GM23338 (cell line): ENCODE measurements at regions not wholly inside any gene's neighbourhood (a gene's known extent, or its start where the extent isn't known, plus 50 kb on each side); places are given as distances from the start of the nearest gene placed in this dataset.

Experiments used
- ATAC-seq: fragments of 200-7000 bp; cut with Tn5 transposase; 3 replicates; pipeline ENCODE4 v1.9.1; 2020
- DNase-seq: peaks from one replicate; pipeline ENCODE4 v3.0.0-alpha.2; 2015; ENCODE audit warnings: low spot score
- H2AFZ ChIP-seq: fragments of 200-600 bp; sonication (generic); 2 replicates; pipeline ENCODE4 v1.8.0; 2016; ENCODE audit warnings: antibody characterized with exemption, mild to moderate bottlenecking, moderate library complexity
- H3F3A ChIP-seq: fragments of 200-600 bp; sonication (generic); replicated peaks from 2 replicates; pipeline ENCODE4 v1.8.0; 2017; ENCODE audit warnings: antibody characterized with exemption, mixed run types, low read depth
- H3K27ac ChIP-seq: fragments of 200-600 bp; sonication (generic); 2 replicates; pipeline ENCODE4 v1.6.1; 2016; ENCODE audit warnings: low read depth
- H3K27me3 ChIP-seq: fragments of 200-600 bp; sonication (generic); 2 replicates; pipeline ENCODE4 v1.8.0; 2016; ENCODE audit warnings: mild to moderate bottlenecking, mixed run types, moderate library complexity; ENCODE audit not compliant: insufficient read depth
- H3K36me3 ChIP-seq: fragments of 200-600 bp; sonication (generic); 2 replicates; pipeline ENCODE4 v1.8.0; 2016; ENCODE audit warnings: mild to moderate bottlenecking; ENCODE audit not compliant: insufficient read depth
- H3K4me1 ChIP-seq: fragments of 200-600 bp; sonication (generic); 2 replicates; pipeline ENCODE4 v1.8.0; 2016; ENCODE audit warnings: mild to moderate bottlenecking, moderate library complexity; ENCODE audit not compliant: insufficient read depth
- H3K4me2 ChIP-seq: fragments of 200-600 bp; sonication (generic); 2 replicates; pipeline ENCODE4 v1.7.1; 2017; ENCODE audit warnings: mixed run types
- H3K4me3 ChIP-seq: fragments of 200-600 bp; sonication (generic); 2 replicates; pipeline ENCODE4 v1.6.1; 2016; ENCODE audit warnings: mixed run types
- H3K79me2 ChIP-seq: fragments of 200-600 bp; sonication (generic); replicated peaks from 2 replicates; pipeline ENCODE4 v1.8.0; 2017; ENCODE audit warnings: mild to moderate bottlenecking; ENCODE audit not compliant: insufficient read depth
- H3K9me2 ChIP-seq: fragments of 200-600 bp; sonication (generic); 2 replicates; pipeline ENCODE4 v1.8.0; 2017; ENCODE audit not compliant: insufficient read depth
- H4K20me1 ChIP-seq: fragments of 200-600 bp; sonication (generic); replicated peaks from 2 replicates; pipeline ENCODE4 v1.8.0; 2017; ENCODE audit warnings: mild to moderate bottlenecking; ENCODE audit not compliant: insufficient read depth
- H3K27ac Mint-ChIP-seq: 2 replicates; pipeline ENCODE4 v1.8.0; 2020; ENCODE audit warnings: inconsistent platforms, mild to moderate bottlenecking, moderate library complexity, mixed read lengths
- H3K27me3 Mint-ChIP-seq: 3 replicates; pipeline ENCODE4 v1.8.0; 2022; ENCODE audit warnings: low read depth, mild to moderate bottlenecking, moderate library complexity, mixed read lengths, inconsistent platforms; ENCODE audit not compliant: insufficient read depth, poor library complexity
- H3K36me3 Mint-ChIP-seq: 3 replicates; pipeline ENCODE4 v1.8.0; 2021; ENCODE audit warnings: low read depth, mild to moderate bottlenecking, inconsistent platforms, moderate library complexity, mixed read lengths
- H3K4me1 Mint-ChIP-seq: 3 replicates; pipeline ENCODE4 v1.8.0; 2020; ENCODE audit warnings: mild to moderate bottlenecking, inconsistent platforms, mixed read lengths
- H3K4me3 Mint-ChIP-seq: 3 replicates; pipeline ENCODE4 v1.8.0; 2021; ENCODE audit warnings: moderate library complexity, mild to moderate bottlenecking, inconsistent platforms, mixed read lengths
- H3K9me3 Mint-ChIP-seq: 3 replicates; pipeline ENCODE4 v1.8.0; 2020; ENCODE audit warnings: moderate library complexity, mild to moderate bottlenecking, inconsistent platforms, mixed read lengths
- EZH2 ChIP-seq: fragments of 200-600 bp; sonication (generic); IDR thresholded peaks from one replicate; pipeline ENCODE4 v1.8.0; 2017; ENCODE audit warnings: antibody characterized with exemption, mild to moderate bottlenecking, low read depth; ENCODE audit not compliant: unreplicated experiment
- JUNB ChIP-seq: IDR thresholded peaks from one replicate; pipeline ENCODE4 v1.6.1; 2016; ENCODE audit warnings: antibody characterized with exemption; ENCODE audit not compliant: unreplicated experiment
- NANOG ChIP-seq: IDR thresholded peaks from 2 replicates; pipeline ENCODE4 v1.6.1; 2016; ENCODE audit warnings: antibody characterized with exemption, borderline replicate concordance
- POLR2AphosphoS5 ChIP-seq: IDR thresholded peaks from 2 replicates; pipeline ENCODE4 v1.6.1; 2016; ENCODE audit warnings: antibody characterized with exemption, low read depth
- STAT1 ChIP-seq: IDR thresholded peaks from one replicate; pipeline ENCODE4 v1.6.1; 2016; ENCODE audit warnings: antibody characterized with exemption; ENCODE audit not compliant: unreplicated experiment
- ZNF114 ChIP-seq: fragments of 250-450 bp; sonication (Bioruptor Pico); IDR thresholded peaks from 2 replicates; pipeline ENCODE4 v1.5.0; 2020; ENCODE audit warnings: mild to moderate bottlenecking, moderate library complexity
- ZNF331 ChIP-seq: fragments of 250-450 bp; sonication (Bioruptor Pico); IDR thresholded peaks from 2 replicates; pipeline ENCODE4 v1.5.0; 2020; ENCODE audit warnings: low read depth, mild to moderate bottlenecking, moderate library complexity
- TF ChIP-seq, protein P1 (sequence below): IDR thresholded peaks from 2 replicates; pipeline ENCODE4 v1.6.1; 2016; ENCODE audit warnings: antibody characterized with exemption
- TF ChIP-seq, protein P2 (sequence below): IDR thresholded peaks from one replicate; pipeline ENCODE4 v1.6.1; 2018; ENCODE audit warnings: antibody characterized with exemption; ENCODE audit not compliant: unreplicated experiment
- TF ChIP-seq, protein P3 (sequence below), 2 experiments: fragments of 200-600 bp in 1 of 2; sonication (generic) in 1 of 2; conservative IDR thresholded peaks; 2 replicates each; pipeline versions ENCODE4 v1.5.1 to v1.6.1; 2016 to 2017; ENCODE audit warnings: antibody characterized with exemption in 2 of 2, low read depth in 2 of 2, mild to moderate bottlenecking in 2 of 2, moderate library complexity in 1 of 2

DNA sequence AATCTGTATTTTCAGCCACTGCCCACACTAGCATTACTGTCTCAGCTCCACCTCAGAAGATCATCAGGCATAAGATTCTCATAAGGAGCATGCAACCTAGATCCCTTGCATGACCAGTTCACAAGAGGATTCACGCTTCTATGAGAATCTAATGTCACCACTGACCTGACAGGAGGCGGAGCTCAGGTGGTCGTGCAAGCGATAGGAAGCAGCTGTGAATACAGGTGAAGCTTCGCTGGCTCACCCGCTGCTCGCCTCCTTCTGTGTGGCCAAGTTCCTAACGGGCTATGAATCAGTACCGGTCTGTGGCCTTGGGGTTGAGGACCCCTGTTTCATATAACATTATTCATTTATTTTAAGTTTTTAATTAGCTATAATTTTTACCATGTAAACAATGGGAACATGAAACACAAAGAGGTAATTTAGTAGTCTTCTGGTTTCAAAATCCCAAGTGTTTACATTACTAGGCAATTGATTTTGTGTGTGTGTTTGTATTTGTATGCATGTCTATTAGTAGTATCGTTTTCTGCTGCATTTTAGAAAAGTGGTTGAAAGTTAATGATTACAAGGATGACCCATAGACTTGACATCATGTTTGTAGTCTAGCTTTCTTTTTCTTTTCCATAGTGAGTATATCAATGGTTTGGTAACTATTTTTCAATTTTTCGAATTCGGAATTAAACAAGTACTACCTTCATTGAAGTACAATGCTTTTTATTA, 159.4 kb downstream of the TENT4A start (continued):
- TF ChIP-seq, protein P1, sequence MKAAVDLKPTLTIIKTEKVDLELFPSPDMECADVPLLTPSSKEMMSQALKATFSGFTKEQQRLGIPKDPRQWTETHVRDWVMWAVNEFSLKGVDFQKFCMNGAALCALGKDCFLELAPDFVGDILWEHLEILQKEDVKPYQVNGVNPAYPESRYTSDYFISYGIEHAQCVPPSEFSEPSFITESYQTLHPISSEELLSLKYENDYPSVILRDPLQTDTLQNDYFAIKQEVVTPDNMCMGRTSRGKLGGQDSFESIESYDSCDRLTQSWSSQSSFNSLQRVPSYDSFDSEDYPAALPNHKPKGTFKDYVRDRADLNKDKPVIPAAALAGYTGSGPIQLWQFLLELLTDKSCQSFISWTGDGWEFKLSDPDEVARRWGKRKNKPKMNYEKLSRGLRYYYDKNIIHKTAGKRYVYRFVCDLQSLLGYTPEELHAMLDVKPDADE, result no peak
- TF ChIP-seq NANOG, result no peak
- TF ChIP-seq ZNF114 (CRISPR knock-in tag), result no peak
- TF ChIP-seq, protein P2, sequence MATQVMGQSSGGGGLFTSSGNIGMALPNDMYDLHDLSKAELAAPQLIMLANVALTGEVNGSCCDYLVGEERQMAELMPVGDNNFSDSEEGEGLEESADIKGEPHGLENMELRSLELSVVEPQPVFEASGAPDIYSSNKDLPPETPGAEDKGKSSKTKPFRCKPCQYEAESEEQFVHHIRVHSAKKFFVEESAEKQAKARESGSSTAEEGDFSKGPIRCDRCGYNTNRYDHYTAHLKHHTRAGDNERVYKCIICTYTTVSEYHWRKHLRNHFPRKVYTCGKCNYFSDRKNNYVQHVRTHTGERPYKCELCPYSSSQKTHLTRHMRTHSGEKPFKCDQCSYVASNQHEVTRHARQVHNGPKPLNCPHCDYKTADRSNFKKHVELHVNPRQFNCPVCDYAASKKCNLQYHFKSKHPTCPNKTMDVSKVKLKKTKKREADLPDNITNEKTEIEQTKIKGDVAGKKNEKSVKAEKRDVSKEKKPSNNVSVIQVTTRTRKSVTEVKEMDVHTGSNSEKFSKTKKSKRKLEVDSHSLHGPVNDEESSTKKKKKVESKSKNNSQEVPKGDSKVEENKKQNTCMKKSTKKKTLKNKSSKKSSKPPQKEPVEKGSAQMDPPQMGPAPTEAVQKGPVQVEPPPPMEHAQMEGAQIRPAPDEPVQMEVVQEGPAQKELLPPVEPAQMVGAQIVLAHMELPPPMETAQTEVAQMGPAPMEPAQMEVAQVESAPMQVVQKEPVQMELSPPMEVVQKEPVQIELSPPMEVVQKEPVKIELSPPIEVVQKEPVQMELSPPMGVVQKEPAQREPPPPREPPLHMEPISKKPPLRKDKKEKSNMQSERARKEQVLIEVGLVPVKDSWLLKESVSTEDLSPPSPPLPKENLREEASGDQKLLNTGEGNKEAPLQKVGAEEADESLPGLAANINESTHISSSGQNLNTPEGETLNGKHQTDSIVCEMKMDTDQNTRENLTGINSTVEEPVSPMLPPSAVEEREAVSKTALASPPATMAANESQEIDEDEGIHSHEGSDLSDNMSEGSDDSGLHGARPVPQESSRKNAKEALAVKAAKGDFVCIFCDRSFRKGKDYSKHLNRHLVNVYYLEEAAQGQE, result no peak
- no peak for TF ChIP-seq EZH2

DNA sequence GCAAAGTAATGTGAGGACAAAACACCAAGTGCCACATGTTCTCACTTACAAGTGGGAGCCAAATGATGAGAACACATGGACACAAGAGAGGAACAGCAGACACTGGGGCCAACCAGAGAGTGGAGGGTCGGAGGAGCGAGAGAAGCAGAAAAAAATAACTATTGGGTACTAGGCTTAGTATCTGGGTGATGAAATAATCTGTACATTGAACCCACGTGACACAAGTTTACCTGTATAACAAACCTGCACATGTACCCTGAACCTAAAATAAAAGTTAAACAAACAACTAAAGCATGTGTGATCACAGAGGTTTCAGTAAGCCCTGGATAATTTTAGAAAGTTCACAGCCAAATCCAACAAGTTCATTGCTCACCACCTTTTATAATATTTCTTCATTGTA, 160.1 kb downstream of the TENT4A start:
- no peak overlapping the region for H3K27ac ChIP-seq
- H3K9me2 ChIP-seq, result no peaks in the 10 kb centered on the region
- no peaks in the 10 kb centered on the region for H3K27me3 ChIP-seq
- no peaks in the 10 kb centered on the region for H3K79me2 ChIP-seq
- H3F3A ChIP-seq, result no peaks in the 10 kb centered on the region
- H3K4me2 ChIP-seq, result no peak overlapping the region
- no peaks in the 10 kb centered on the region; the same call in 2 of the 3 replicates for H3K9me3 Mint-ChIP-seq
- H3K4me3 ChIP-seq, result no peak overlapping the region
- no peaks in the 10 kb centered on the region for H4K20me1 ChIP-seq
- H3K4me1 Mint-ChIP-seq, result no peaks in the 10 kb centered on the region
- no peaks in the 10 kb centered on the region for H3K36me3 ChIP-seq
- H3K4me3 Mint-ChIP-seq, result no peak overlapping the region
- H3K36me3 Mint-ChIP-seq, result no peaks in the 10 kb centered on the region
- H2AFZ ChIP-seq, result 0 out of 2 replicates have a peak overlapping the region, but pooled peaks have one; percentile 6
- ATAC-seq, result no peak
- H3K27me3 Mint-ChIP-seq, result peaks cover 3% of the 10 kb centered on the region
- no peak for DNase-seq
- no peak overlapping the region for H3K27ac Mint-ChIP-seq
- no peaks in the 10 kb centered on the region for H3K4me1 ChIP-seq
- TF ChIP-seq, protein P2, result no peak
- TF ChIP-seq NANOG (no peak), ZNF114 (CRISPR knock-in tag) (no peak), ZNF331 (CRISPR knock-in tag) (no peak), POLR2AphosphoS5 (no peak), STAT1 (no peak), JUNB (no peak)
- TF ChIP-seq, protein P3, sequence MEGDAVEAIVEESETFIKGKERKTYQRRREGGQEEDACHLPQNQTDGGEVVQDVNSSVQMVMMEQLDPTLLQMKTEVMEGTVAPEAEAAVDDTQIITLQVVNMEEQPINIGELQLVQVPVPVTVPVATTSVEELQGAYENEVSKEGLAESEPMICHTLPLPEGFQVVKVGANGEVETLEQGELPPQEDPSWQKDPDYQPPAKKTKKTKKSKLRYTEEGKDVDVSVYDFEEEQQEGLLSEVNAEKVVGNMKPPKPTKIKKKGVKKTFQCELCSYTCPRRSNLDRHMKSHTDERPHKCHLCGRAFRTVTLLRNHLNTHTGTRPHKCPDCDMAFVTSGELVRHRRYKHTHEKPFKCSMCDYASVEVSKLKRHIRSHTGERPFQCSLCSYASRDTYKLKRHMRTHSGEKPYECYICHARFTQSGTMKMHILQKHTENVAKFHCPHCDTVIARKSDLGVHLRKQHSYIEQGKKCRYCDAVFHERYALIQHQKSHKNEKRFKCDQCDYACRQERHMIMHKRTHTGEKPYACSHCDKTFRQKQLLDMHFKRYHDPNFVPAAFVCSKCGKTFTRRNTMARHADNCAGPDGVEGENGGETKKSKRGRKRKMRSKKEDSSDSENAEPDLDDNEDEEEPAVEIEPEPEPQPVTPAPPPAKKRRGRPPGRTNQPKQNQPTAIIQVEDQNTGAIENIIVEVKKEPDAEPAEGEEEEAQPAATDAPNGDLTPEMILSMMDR (conservative IDR thresholded peaks at IDR 0.05; ENCODE audit: low read depth in 2 of 2), result no peak
- TF ChIP-seq, protein P1, result no peak
